Tibial nerve (tissue), 4 donors: ENCODE measurements at regions not wholly inside any gene's neighbourhood (a gene's known extent, or its start where the extent isn't known, plus 50 kb on each side); places are given as distances from the start of the nearest gene placed in this dataset.

ENCODE experiments used
- DNase-seq, 2 donors: peaks; one replicate each; pipeline ENCODE4 v3.0.0-alpha.2; 2019; ENCODE audit warnings: low spot score in 2 of 2
- H3K27ac ChIP-seq, 4 donors: fragments of 200-600 bp; sonication (generic) in 3 of 4; one replicate each; pipeline ENCODE4 v1.5.1; 2017 to 2019; ENCODE audit warnings: mild to moderate bottlenecking in 1 of 4
- H3K27me3 ChIP-seq, 2 donors: fragments of 200-600 bp; sonication (generic) in 1 of 2; one replicate each; pipeline versions ENCODE4 v1.5.1 to v1.6.0; 2017 to 2019
- H3K36me3 ChIP-seq, 3 donors: fragments of 200-600 bp; sonication (generic); one replicate each; pipeline ENCODE4 v1.5.1; 2018 to 2019
- H3K4me1 ChIP-seq, 4 donors: fragments of 200-600 bp; sonication (generic) in 3 of 4; one replicate each; pipeline ENCODE4 v1.5.1; 2017 to 2019
- H3K4me3 ChIP-seq, 4 donors: fragments of 200-600 bp; sonication (generic) in 3 of 4; one replicate each; pipeline ENCODE4 v1.5.1; 2017 to 2019; ENCODE audit warnings: mild to moderate bottlenecking in 1 of 4, moderate library complexity in 1 of 4
- H3K9me3 ChIP-seq, 4 donors: fragments of 200-600 bp; sonication (generic) in 3 of 4; one replicate each; pipeline ENCODE4 v1.5.1; 2017 to 2019
- EP300 ChIP-seq, 2 donors: sonication (generic); formaldehyde crosslinking; IDR thresholded peaks; one replicate each; pipeline ENCODE4 v1.6.1; 2017; ENCODE audit warnings: antibody characterized with exemption in 2 of 2, mild to moderate bottlenecking in 1 of 2
- POLR2A ChIP-seq, 2 donors: fragments of 450-650 bp; IDR thresholded peaks; one replicate each; pipeline ENCODE4 v1.6.1; 2017; ENCODE audit warnings: antibody characterized with exemption in 2 of 2, mild to moderate bottlenecking in 2 of 2, moderate library complexity in 2 of 2
- WGBS, 2 donors: methylation state at CpG; one replicate each; pipeline ENCODE4 v1.1.5; 2018; 5-methylcytosine and 5-hydroxymethylcytosine counted together
- TF ChIP-seq, protein P1 (sequence below), 5 experiments: fragments of 200-600 bp in 3 of 5; fragments of 450-650 bp in 2 of 5; sonication (generic) in 3 of 5; IDR thresholded peaks; one replicate each; pipeline ENCODE4 v1.5.1; 2016 to 2019; ENCODE audit warnings: antibody characterized with exemption in 5 of 5, mild to moderate bottlenecking in 3 of 5, moderate library complexity in 2 of 5

DNA sequence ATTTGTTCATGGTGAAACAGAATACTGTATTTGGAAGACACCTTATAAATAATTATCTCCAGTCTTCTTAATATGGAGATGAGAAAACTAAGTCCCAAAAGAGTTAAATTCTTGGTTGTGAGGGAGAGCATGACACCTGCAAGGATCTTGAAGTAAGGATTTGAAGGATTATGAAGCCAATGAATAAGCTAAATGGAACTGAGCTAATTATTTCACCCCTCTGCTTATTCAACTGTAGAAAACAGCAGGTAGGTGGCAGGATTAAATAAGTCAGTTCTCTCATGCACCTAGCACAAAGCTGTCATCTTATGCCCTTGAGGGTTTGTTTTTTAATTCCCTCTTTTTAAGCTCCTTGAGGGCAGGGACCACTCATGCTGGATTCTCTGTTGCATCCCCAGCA lies 457.3 kb downstream of the ETS1 start:
- Histone ChIP-seq H3K27ac (no peak overlapping the region), H3K36me3 (no peaks in the 10 kb centered on the region), H3K4me1 (no peaks in the 10 kb centered on the region), H3K9me3 (no peaks in the 10 kb centered on the region), H3K4me3 (no peak overlapping the region), H3K27me3 (no peaks in the 10 kb centered on the region)
- DNase-seq, result no peak
- TF ChIP-seq POLR2A (IDR thresholded peaks at IDR 0.05) (no peak), EP300 (IDR thresholded peaks at IDR 0.05) (no peak)
- TF ChIP-seq, protein P1, sequence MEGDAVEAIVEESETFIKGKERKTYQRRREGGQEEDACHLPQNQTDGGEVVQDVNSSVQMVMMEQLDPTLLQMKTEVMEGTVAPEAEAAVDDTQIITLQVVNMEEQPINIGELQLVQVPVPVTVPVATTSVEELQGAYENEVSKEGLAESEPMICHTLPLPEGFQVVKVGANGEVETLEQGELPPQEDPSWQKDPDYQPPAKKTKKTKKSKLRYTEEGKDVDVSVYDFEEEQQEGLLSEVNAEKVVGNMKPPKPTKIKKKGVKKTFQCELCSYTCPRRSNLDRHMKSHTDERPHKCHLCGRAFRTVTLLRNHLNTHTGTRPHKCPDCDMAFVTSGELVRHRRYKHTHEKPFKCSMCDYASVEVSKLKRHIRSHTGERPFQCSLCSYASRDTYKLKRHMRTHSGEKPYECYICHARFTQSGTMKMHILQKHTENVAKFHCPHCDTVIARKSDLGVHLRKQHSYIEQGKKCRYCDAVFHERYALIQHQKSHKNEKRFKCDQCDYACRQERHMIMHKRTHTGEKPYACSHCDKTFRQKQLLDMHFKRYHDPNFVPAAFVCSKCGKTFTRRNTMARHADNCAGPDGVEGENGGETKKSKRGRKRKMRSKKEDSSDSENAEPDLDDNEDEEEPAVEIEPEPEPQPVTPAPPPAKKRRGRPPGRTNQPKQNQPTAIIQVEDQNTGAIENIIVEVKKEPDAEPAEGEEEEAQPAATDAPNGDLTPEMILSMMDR (IDR thresholded peaks at IDR 0.05), result no peak

DNA sequence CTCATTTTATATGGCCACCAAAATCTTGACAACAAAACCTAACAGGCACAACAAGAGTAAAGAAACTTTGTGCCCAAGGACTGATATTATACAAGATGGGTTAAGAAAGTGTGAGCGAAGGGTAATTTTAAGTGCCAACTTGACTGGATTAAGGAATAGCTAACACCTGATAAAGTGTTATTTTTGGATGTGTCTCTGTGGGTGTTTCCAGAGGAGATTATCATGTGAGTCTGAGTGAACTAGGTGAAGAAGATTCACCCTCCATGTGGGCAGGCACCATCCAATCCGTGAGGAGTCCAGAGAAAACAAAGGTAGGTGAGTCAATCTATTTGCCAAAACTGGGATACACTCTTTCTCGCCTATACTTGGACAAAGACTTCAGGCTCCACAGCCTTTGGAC lies 461.6 kb downstream of the ETS1 start:
- H3K27ac ChIP-seq, result no peak overlapping the region
- no peaks in the 10 kb centered on the region for H3K9me3 ChIP-seq
- no peaks in the 10 kb centered on the region for H3K4me1 ChIP-seq
- no peak for DNase-seq
- WGBS, 2 donors, result 73 to 89% methylated on average over 3 of the region's 3 CpGs
- H3K4me3 ChIP-seq, result no peak overlapping the region
- no peaks in the 10 kb centered on the region for H3K27me3 ChIP-seq
- TF ChIP-seq EP300 (IDR thresholded peaks at IDR 0.05) (no peak), POLR2A (IDR thresholded peaks at IDR 0.05) (no peak)
- TF ChIP-seq, protein P1 (IDR thresholded peaks at IDR 0.05), result no peak
- H3K36me3 ChIP-seq, result no peaks in the 10 kb centered on the region

DNA sequence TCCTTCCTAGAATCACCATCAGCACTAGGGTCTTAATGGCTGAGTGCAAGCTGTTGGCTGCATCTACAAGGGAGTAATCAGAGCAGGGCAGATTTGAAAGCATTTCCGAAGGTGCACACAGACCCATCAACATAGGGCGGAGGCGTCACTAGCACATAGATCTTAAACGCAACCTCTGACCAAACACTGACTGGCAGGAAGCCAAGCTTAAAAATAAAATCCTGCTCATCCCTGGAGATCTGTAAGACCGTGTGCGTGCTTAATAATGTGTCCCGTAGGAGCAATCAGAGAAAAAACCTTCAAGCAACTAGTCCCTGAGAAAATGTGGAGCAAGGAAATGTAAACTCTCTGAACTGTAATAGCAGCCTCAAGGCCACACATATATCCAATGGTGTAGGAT lies 470.5 kb downstream of the ETS1 start:
- H3K36me3 ChIP-seq, result no peaks in the 10 kb centered on the region
- H3K27ac ChIP-seq, result no peak overlapping the region
- TF ChIP-seq EP300 (IDR thresholded peaks at IDR 0.05) (no peak), POLR2A (IDR thresholded peaks at IDR 0.05) (no peak)
- TF ChIP-seq, protein P1 (IDR thresholded peaks at IDR 0.05), result no peak
- no peak overlapping the region for H3K4me3 ChIP-seq
- H3K27me3 ChIP-seq, result no peaks in the 10 kb centered on the region
- H3K4me1 ChIP-seq, result no peaks in the 10 kb centered on the region
- no peak for DNase-seq
- 33 to 44% methylated on average over 7 of the region's 7 CpGs for WGBS, 2 donors
- peaks cover 0 to 6% (median 0%) of the 10 kb centered on the region in 4 donors for H3K9me3 ChIP-seq

DNA sequence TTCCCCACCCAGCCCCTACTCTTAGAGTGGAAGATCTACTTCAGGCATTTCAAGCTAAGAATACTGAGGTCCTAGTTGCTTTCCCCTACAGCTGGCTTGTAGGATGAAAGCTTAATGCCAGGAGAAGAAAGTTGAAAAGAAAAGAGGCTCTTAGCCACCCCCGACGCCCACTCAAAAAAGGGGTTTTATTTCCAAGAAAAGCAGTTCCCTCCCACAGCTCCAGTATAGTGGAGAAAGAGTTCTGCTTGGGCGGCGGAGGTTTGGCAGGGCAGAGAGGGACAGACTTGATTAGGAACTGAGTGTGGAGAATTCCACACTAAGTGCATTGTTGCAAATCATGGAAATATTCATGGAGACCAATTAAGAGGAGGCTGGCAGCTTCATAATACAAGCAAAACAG lies 470.9 kb downstream of the ETS1 start:
- no peak overlapping the region for H3K4me3 ChIP-seq
- H3K27ac ChIP-seq, result no peak overlapping the region
- 40 to 45% methylated on average over 4 of the region's 4 CpGs for WGBS, 2 donors
- H3K9me3 ChIP-seq, result peaks cover 0 to 11% (median 0%) of the 10 kb centered on the region in 4 donors
- no peaks in the 10 kb centered on the region for H3K27me3 ChIP-seq
- H3K4me1 ChIP-seq, result no peaks in the 10 kb centered on the region
- TF ChIP-seq POLR2A (IDR thresholded peaks at IDR 0.05) (no peak), EP300 (IDR thresholded peaks at IDR 0.05) (no peak)
- TF ChIP-seq, protein P1 (IDR thresholded peaks at IDR 0.05), result no peak
- H3K36me3 ChIP-seq, result no peaks in the 10 kb centered on the region
- DNase-seq, result no peak

DNA sequence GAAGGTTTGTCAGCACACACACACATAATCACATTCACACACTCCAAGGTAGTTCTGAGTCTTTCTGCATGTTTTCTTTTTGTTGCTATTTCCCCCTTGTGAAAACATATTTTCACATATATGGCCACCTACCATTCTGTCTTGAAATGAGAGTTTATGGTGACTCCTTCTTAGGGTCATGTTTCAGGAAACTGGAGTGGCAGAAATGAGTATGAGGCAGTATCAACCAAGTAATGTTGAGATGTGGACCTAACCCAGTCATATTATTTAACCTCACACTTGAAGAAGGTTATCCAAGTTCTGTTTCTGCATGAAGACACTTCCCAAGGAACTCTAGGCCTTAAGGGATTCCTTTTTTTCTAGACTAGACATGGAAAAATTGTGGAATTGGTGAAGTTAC lies 481.4 kb downstream of the ETS1 start:
- Histone ChIP-seq H3K27me3 (no peaks in the 10 kb centered on the region), H3K36me3 (no peaks in the 10 kb centered on the region), H3K9me3 (no peaks in the 10 kb centered on the region), H3K4me3 (no peak overlapping the region), H3K27ac (no peak overlapping the region), H3K4me1 (no peaks in the 10 kb centered on the region)
- no peak for DNase-seq
- TF ChIP-seq, protein P1 (IDR thresholded peaks at IDR 0.05), result no peak
- TF ChIP-seq POLR2A (IDR thresholded peaks at IDR 0.05) (no peak), EP300 (IDR thresholded peaks at IDR 0.05) (no peak)
